GM12878 (cell line): ENCODE measurements at regions not wholly inside any gene's neighbourhood (a gene's known extent, or its start where the extent isn't known, plus 50 kb on each side); places are given as distances from the start of the nearest gene placed in this dataset.

Experiments used
- ATAC-seq: fragments of 200-7000 bp; cut with Tn5 transposase; 3 replicates; pipeline ENCODE4 v1.9.1; 2020; ENCODE audit warnings: mild to moderate bottlenecking, moderate library complexity
- BruUV-seq: library from RNA; stranded (reverse); fragments of 400-500 nt; replicated peaks from 2 replicates; lab custom pipeline; 2021; lab: Mats Ljungman, UMichigan
- CTCF ChIA-PET: fragments of 300-600 bp; sonication (Branson Sonifier 250); formaldehyde crosslinking; extraction: SDS; loops from one replicate; lab custom pipeline; 2021; ENCODE audit warnings: inconsistent platforms; lab: Yijun Ruan, JAX
- POLR2A ChIA-PET: fragments of 350-600 bp; formaldehyde crosslinking; extraction: SDS; loops from one replicate; lab custom pipeline; 2021; ENCODE audit warnings: inconsistent platforms; lab: Charles Lee
- RAD21 ChIA-PET: fragments of 300-600 bp; sonication (Branson Sonifier 250); formaldehyde crosslinking; loops from one replicate; lab custom pipeline; 2023; ENCODE audit warnings: antibody characterized with exemption; ENCODE audit not compliant: unreplicated experiment; lab: Charles Lee
- SMC1A ChIA-PET: fragments of 300-600 bp; sonication (Branson Sonifier 250); formaldehyde crosslinking; loops from one replicate; lab custom pipeline; 2023; ENCODE audit not compliant: unreplicated experiment, uncharacterized antibody; lab: Charles Lee
- DNase-seq: peaks from one replicate; pipeline ENCODE4 v3.0.0-alpha.2; 2011; ENCODE audit warnings: low read depth, low spot score
- FAIRE-seq: peaks from 3 replicates; lab custom pipeline; 2011; peaks lifted over from hg19 to GRCh38; lab: Jason Lieb, UNC
- H2AFZ ChIP-seq: 2 replicates; pipeline ENCODE4 v1.6.0; 2011; ENCODE audit warnings: low read depth, low read length, control low read depth; ENCODE audit not compliant: control insufficient read depth
- H3K27ac ChIP-seq: 2 replicates; pipeline ENCODE4 v1.5.1; 2011; ENCODE audit warnings: control low read depth; ENCODE audit not compliant: control insufficient read depth, insufficient read depth
- H3K27me3 ChIP-seq, 2 experiments: replicated peaks in 1 of 2; 2 replicates each; pipeline versions ENCODE4 v1.6.0 to v1.6.1; 2011; ENCODE audit warnings: low read length in 1 of 2; ENCODE audit not compliant: control insufficient read depth in 2 of 2, insufficient read depth in 2 of 2
- H3K36me3 ChIP-seq, 2 experiments: 2 replicates each; pipeline ENCODE4 v1.5.1; 2011; ENCODE audit warnings: low read length in 1 of 2; ENCODE audit not compliant: control insufficient read depth in 2 of 2, insufficient read depth in 2 of 2
- H3K4me1 ChIP-seq: 2 replicates; pipeline ENCODE4 v1.6.1; 2011; ENCODE audit warnings: mild to moderate bottlenecking, low read length, moderate library complexity, mixed read lengths; ENCODE audit not compliant: control insufficient read depth, insufficient read depth
- H3K4me2 ChIP-seq: 2 replicates; pipeline ENCODE4 v1.6.0; 2011; ENCODE audit warnings: control low read depth; ENCODE audit not compliant: control insufficient read depth, insufficient read depth
- H3K4me3 ChIP-seq: fragments of 200-600 bp; sonication (generic); 2 replicates; pipeline ENCODE4 v1.5.1; 2016
- H3K79me2 ChIP-seq: 2 replicates; pipeline ENCODE4 v1.6.0; 2011; ENCODE audit warnings: low read length; ENCODE audit not compliant: control insufficient read depth, insufficient read depth
- H3K9ac ChIP-seq: 2 replicates; pipeline ENCODE4 v1.8.0; 2011; ENCODE audit warnings: low read length, control low read depth, mixed read lengths; ENCODE audit not compliant: control insufficient read depth, insufficient read depth
- H3K9me3 ChIP-seq: replicated peaks from 3 replicates; pipeline ENCODE4 v1.5.1; 2011; ENCODE audit warnings: mild to moderate bottlenecking, low read length; ENCODE audit not compliant: control insufficient read depth, insufficient read depth
- H4K20me1 ChIP-seq: 2 replicates; pipeline ENCODE4 v1.6.0; 2011; ENCODE audit not compliant: control insufficient read depth, insufficient read depth
- RAD21 ChIP-seq: IDR thresholded peaks from 2 replicates; pipeline ENCODE4 v1.6.1; 2011; ENCODE audit warnings: mild to moderate bottlenecking, low read depth, low read length, moderate library complexity; ENCODE audit not compliant: insufficient read depth
- SMC3 ChIP-seq: IDR thresholded peaks from 2 replicates; pipeline ENCODE4 v1.6.1; 2011; ENCODE audit warnings: low read length, improper control_type of control experiment, borderline replicate concordance
- SREBF2 ChIP-seq: IDR thresholded peaks from 2 replicates; pipeline ENCODE4 v1.6.1; 2012; ENCODE audit warnings: mild to moderate bottlenecking, low read length
- STAT1 ChIP-seq: fragments of 450-650 bp; conservative IDR thresholded peaks from 2 replicates; pipeline ENCODE4 v1.6.1; 2014; ENCODE audit warnings: antibody characterized with exemption, mild to moderate bottlenecking
- YY1 ChIP-seq: IDR thresholded peaks from 2 replicates; pipeline ENCODE4 v1.6.1; 2011; ENCODE audit warnings: low read depth, mild to moderate bottlenecking, low read length
- ZNF274 ChIP-seq: IDR thresholded peaks from one replicate; pipeline ENCODE4 v1.8.0; 2011; ENCODE audit not compliant: insufficient read length, insufficient read depth
- in situ Hi-C: fragments of 300-500 bp; cut with MboI; formaldehyde crosslinking; loops from 9 replicates; pipeline ENCODE4 v1.14.3; 2018; ENCODE audit warnings: mixed read lengths
- intact Hi-C: fragments of 100-400 bp; cut with micrococcal nuclease; formaldehyde crosslinking; loops from one replicate; pipeline ENCODE4 v1.14.2; 2022; ENCODE audit not compliant: unreplicated experiment
- TF ChIP-seq, protein P1 (sequence below): IDR thresholded peaks from 2 replicates; pipeline ENCODE4 v1.6.1; 2011; ENCODE audit warnings: low read depth, mild to moderate bottlenecking, low read length, moderate library complexity, borderline replicate concordance; ENCODE audit errors: extremely low read depth
- TF ChIP-seq, protein P2 (sequence below), 3 experiments: IDR thresholded peaks in 2 of 3; conservative IDR thresholded peaks in 1 of 3; 2 replicates each; pipeline ENCODE4 v1.5.1; 2011; ENCODE audit warnings: low read depth in 3 of 3, low read length in 3 of 3, mild to moderate bottlenecking in 3 of 3, control low read depth in 2 of 3, moderate library complexity in 2 of 3, inconsistent platforms in 1 of 3, mixed read lengths in 1 of 3; ENCODE audit not compliant: control insufficient read depth in 2 of 3, insufficient read depth in 1 of 3; ENCODE audit errors: extremely low read depth in 1 of 3

DNA sequence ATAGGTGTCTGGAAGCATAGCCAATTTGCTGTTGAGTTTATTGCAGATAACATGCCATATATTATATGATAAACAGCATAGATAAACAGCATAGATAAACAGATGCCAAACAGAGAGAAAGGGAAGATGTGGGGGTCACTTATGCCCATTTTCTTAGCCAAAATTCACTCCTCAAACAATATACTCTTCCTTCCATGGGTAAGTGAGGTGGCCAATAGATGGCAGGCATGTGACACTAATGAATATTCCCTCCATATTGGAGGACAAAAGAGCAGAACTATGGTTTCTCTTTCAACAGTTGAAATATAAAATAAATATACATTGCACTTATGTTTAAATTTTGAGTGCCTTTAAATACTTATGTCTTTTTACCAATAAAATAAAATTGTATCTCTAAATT is 1212.8 kb downstream of the REEP3 start:
- RAD21 ChIA-PET, result no interaction called here
- Histone ChIP-seq H3K79me2 (no peaks in the 10 kb centered on the region), H3K27ac (no peak overlapping the region), H3K9me3 (no peaks in the 10 kb centered on the region), H3K4me3 (no peak overlapping the region), H3K9ac (no peak overlapping the region), H3K4me2 (no peak overlapping the region), H3K36me3 (no peaks in the 10 kb centered on the region), H3K4me1 (no peaks in the 10 kb centered on the region), H2AFZ (no peak overlapping the region), H4K20me1 (no peaks in the 10 kb centered on the region), H3K27me3 (no peaks in the 10 kb centered on the region)
- CTCF ChIA-PET, result no interaction called here
- in situ Hi-C loops, result no loop called here
- FAIRE-seq (no peak), DNase-seq (no peak), ATAC-seq (peak; percentile 79)
- BruUV-seq, result no TSS peak
- TF ChIP-seq ZNF274 (no peak), YY1 (no peak), SREBF2 (no peak), RAD21 (peak; percentile 59), SMC3 (peak; percentile 33; the same call in 1 of the 2 replicates), STAT1 (no peak)
- TF ChIP-seq, protein P1, sequence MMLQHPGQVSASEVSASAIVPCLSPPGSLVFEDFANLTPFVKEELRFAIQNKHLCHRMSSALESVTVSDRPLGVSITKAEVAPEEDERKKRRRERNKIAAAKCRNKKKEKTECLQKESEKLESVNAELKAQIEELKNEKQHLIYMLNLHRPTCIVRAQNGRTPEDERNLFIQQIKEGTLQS, result no peak
- TF ChIP-seq, protein P2, sequence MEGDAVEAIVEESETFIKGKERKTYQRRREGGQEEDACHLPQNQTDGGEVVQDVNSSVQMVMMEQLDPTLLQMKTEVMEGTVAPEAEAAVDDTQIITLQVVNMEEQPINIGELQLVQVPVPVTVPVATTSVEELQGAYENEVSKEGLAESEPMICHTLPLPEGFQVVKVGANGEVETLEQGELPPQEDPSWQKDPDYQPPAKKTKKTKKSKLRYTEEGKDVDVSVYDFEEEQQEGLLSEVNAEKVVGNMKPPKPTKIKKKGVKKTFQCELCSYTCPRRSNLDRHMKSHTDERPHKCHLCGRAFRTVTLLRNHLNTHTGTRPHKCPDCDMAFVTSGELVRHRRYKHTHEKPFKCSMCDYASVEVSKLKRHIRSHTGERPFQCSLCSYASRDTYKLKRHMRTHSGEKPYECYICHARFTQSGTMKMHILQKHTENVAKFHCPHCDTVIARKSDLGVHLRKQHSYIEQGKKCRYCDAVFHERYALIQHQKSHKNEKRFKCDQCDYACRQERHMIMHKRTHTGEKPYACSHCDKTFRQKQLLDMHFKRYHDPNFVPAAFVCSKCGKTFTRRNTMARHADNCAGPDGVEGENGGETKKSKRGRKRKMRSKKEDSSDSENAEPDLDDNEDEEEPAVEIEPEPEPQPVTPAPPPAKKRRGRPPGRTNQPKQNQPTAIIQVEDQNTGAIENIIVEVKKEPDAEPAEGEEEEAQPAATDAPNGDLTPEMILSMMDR (IDR thresholded peaks at IDR 0.05 in 2 of 3, conservative IDR thresholded peaks at IDR 0.05 in 1 of 3; ENCODE audit: control insufficient read depth in 2 of 3, extremely low read depth in 1 of 3, insufficient read depth in 1 of 3, low read depth in 3 of 3, low read length in 3 of 3), result peak; percentile 17 to 47 (median 23); a peak in 3 of 6 replicates
- POLR2A ChIA-PET, result no interaction called here
- SMC1A ChIA-PET, result no interaction called here
- intact Hi-C loops, result loop anchor here (2.0 to 5.0 kb wide), 2 partner anchors 692 to 1447 kb away; no protein-coding TSS in a partner anchor
